Erythroblast (primary cell): ENCODE measurements at regions not wholly inside any gene's neighbourhood (a gene's known extent, or its start where the extent isn't known, plus 50 kb on each side); places are given as distances from the start of the nearest gene placed in this dataset.

Source experiments
- GATA1 ChIP-seq: IDR thresholded peaks from 2 replicates; pipeline ENCODE4 v1.6.1; 2011; ENCODE audit warnings: low read depth, mild to moderate bottlenecking, control low read depth, low read length, moderate library complexity
- POLR2A ChIP-seq: IDR thresholded peaks from 2 replicates; pipeline ENCODE4 v1.6.1; 2011; ENCODE audit warnings: mild to moderate bottlenecking, low read length

GRCh38 chr6:168724033-168724432 is 283.0 kb downstream of the SMOC2 start:
- TF ChIP-seq POLR2A (no peak), GATA1 (no peak)
